ENCODE measurements at regions not wholly inside any gene's neighbourhood (a gene's known extent, or its start where the extent isn't known, plus 50 kb on each side); places are given as distances from the start of the nearest gene placed in this dataset.

GRCh38 chr5:116911074-116911473, 336.5 kb upstream of the SEMA6A start:
- TF ChIP-seq POLR2A (IDR thresholded peaks at IDR 0.05) (no peak), CTCF (IDR thresholded peaks at IDR 0.05) (no peak), POLR2AphosphoS5 (IDR thresholded peaks at IDR 0.05) (no peak)
